ENCODE measurements at regions not wholly inside any gene's neighbourhood (a gene's known extent, or its start where the extent isn't known, plus 50 kb on each side); places are given as distances from the start of the nearest gene placed in this dataset.
"Not testable (repeated sequence)": the region's sequence is repeated elsewhere in the genome, so short reads cannot be mapped to it uniquely, and the experiment has no call there.

GRCh38 chr6:15157479-15157878 is 88.4 kb upstream of the JARID2 start:
- Histone ChIP-seq H3K4me2 (ENCODE audit: unreplicated experiment) (no peak overlapping the region), H3K27ac (no peak overlapping the region), H2AFZ (no peak overlapping the region), H3K9me3 (ENCODE audit: low read depth) (no peaks in the 10 kb centered on the region), H4K20me1 (ENCODE audit: insufficient read depth) (no peaks in the 10 kb centered on the region), H3K9ac (no peak overlapping the region), H3K79me2 (ENCODE audit: insufficient read depth) (no peaks in the 10 kb centered on the region), H3K27me3 (replicated peaks; ENCODE audit: insufficient read depth) (no peaks in the 10 kb centered on the region), H3K4me3 (no peak overlapping the region), H3F3A (ENCODE audit: insufficient read depth) (peaks cover 12% of the 10 kb centered on the region; the same call in 1 of the 2 replicates), H3K9me2 (ENCODE audit: insufficient read depth) (no peaks in the 10 kb centered on the region), H3K4me1 (ENCODE audit: insufficient read depth) (no peaks in the 10 kb centered on the region; the same call in 1 of the 2 replicates), H3K36me3 (ENCODE audit: low read depth) (no peaks in the 10 kb centered on the region)
- TF ChIP-seq EZH2phosphoT487 (IDR thresholded peaks at IDR 0.05; ENCODE audit: insufficient read depth, low read depth), result no peak
- TF ChIP-seq EZH2 (IDR thresholded peaks at IDR 0.05; ENCODE audit: insufficient read depth, poor library complexity, severe bottlenecking), result no peak
- DNase-seq, result no peak
- in situ Hi-C loops (cut with MboI), result no loop called here
- WGBS, 2 experiments (ENCODE audit: low coverage in 1 of 2, low lambda C conversion rate in 2 of 2, missing lambda C conversion rate in 2 of 2), result 86 to 94% methylated on average over 2 of the region's 2 CpGs

GRCh38 chr6:15158821-15159619 is 86.8 kb upstream of the JARID2 start:
- no peaks in the 10 kb centered on the region for H3K36me3 ChIP-seq (ENCODE audit: low read depth)

GRCh38 chr6:15160812-15161211 is 85.1 kb upstream of the JARID2 start:
- H3K9me3 ChIP-seq (ENCODE audit: low read depth), result no peaks in the 10 kb centered on the region
- no peak for TF ChIP-seq EZH2 (IDR thresholded peaks at IDR 0.05; ENCODE audit: insufficient read depth, poor library complexity, severe bottlenecking)
- TF ChIP-seq EZH2phosphoT487 (IDR thresholded peaks at IDR 0.05; ENCODE audit: insufficient read depth, low read depth), result no peak
- H3K36me3 ChIP-seq (ENCODE audit: low read depth), result no peaks in the 10 kb centered on the region
- H3K9me2 ChIP-seq (ENCODE audit: insufficient read depth), result no peaks in the 10 kb centered on the region
- in situ Hi-C loops (cut with MboI), result no loop called here
- no peak overlapping the region for H3K4me3 ChIP-seq
- no peak overlapping the region for H3K9ac ChIP-seq
- no peak overlapping the region for H3K27ac ChIP-seq
- no peaks in the 10 kb centered on the region for H3K27me3 ChIP-seq (replicated peaks; ENCODE audit: insufficient read depth)
- no peaks in the 10 kb centered on the region for H4K20me1 ChIP-seq (ENCODE audit: insufficient read depth)
- 26 to 27% methylated on average over 2 of the region's 2 CpGs for WGBS, 2 experiments (ENCODE audit: low coverage in 1 of 2, low lambda C conversion rate in 2 of 2, missing lambda C conversion rate in 2 of 2)
- peaks cover 12% of the 10 kb centered on the region; the same call in 1 of the 2 replicates for H3F3A ChIP-seq (ENCODE audit: insufficient read depth)
- no peak overlapping the region for H3K4me2 ChIP-seq (ENCODE audit: unreplicated experiment)
- peak; percentile 50 for DNase-seq
- no peak overlapping the region for H2AFZ ChIP-seq
- H3K79me2 ChIP-seq (ENCODE audit: insufficient read depth), result no peaks in the 10 kb centered on the region
- no peaks in the 10 kb centered on the region; the same call in 1 of the 2 replicates for H3K4me1 ChIP-seq (ENCODE audit: insufficient read depth)

More at GRCh38 chr6:15158821-15159619, 86.8 kb upstream of the JARID2 start:
- Histone ChIP-seq H3K4me1 (ENCODE audit: insufficient read depth) (no peaks in the 10 kb centered on the region; the same call in 1 of the 2 replicates), H3K9me2 (ENCODE audit: insufficient read depth) (no peaks in the 10 kb centered on the region), H4K20me1 (ENCODE audit: insufficient read depth) (no peaks in the 10 kb centered on the region), H3K27ac (no peak overlapping the region), H3K27me3 (replicated peaks; ENCODE audit: insufficient read depth) (no peaks in the 10 kb centered on the region), H3K79me2 (ENCODE audit: insufficient read depth) (no peaks in the 10 kb centered on the region), H3K4me2 (ENCODE audit: unreplicated experiment) (no peak overlapping the region), H3F3A (ENCODE audit: insufficient read depth) (peaks cover 12% of the 10 kb centered on the region; the same call in 1 of the 2 replicates), H2AFZ (no peak overlapping the region), H3K9ac (no peak overlapping the region), H3K4me3 (no peak overlapping the region), H3K9me3 (ENCODE audit: low read depth) (no peaks in the 10 kb centered on the region)
- in situ Hi-C loops (cut with MboI), result no loop called here
- TF ChIP-seq EZH2 (IDR thresholded peaks at IDR 0.05; ENCODE audit: insufficient read depth, poor library complexity, severe bottlenecking) (no peak), EZH2phosphoT487 (IDR thresholded peaks at IDR 0.05; ENCODE audit: insufficient read depth, low read depth) (no peak)
- WGBS, 2 experiments (ENCODE audit: low coverage in 1 of 2, low lambda C conversion rate in 2 of 2, missing lambda C conversion rate in 2 of 2), result 93 to 96% methylated on average over 10 of the region's 10 CpGs
- no peak for DNase-seq

GRCh38 chr6:15164855-15165254 is 81.0 kb upstream of the JARID2 start:
- H2AFZ ChIP-seq; H3K27ac ChIP-seq; H3K27me3 ChIP-seq (replicated peaks; ENCODE audit: insufficient read depth); H3K9me2 ChIP-seq (ENCODE audit: insufficient read depth); H3K79me2 ChIP-seq (ENCODE audit: insufficient read depth); H3K9me3 ChIP-seq (ENCODE audit: low read depth); H3K36me3 ChIP-seq (ENCODE audit: low read depth); H4K20me1 ChIP-seq (ENCODE audit: insufficient read depth); DNase-seq; H3K4me1 ChIP-seq (ENCODE audit: insufficient read depth); H3K9ac ChIP-seq; in situ Hi-C loops (cut with MboI); H3K4me3 ChIP-seq; H3K4me2 ChIP-seq (ENCODE audit: unreplicated experiment): not testable (repeated sequence)
- H3F3A ChIP-seq (ENCODE audit: insufficient read depth), result peaks cover 12% of the 10 kb centered on the region; the same call in 1 of the 2 replicates
- 91 to 96% methylated on average over 4 to 6 of the region's 6 CpGs for WGBS, 2 experiments (ENCODE audit: low coverage in 1 of 2, low lambda C conversion rate in 2 of 2, missing lambda C conversion rate in 2 of 2)

Data from GM23248 (cell line).